NT2/D1 (cell line): ENCODE measurements at regions not wholly inside any gene's neighbourhood (a gene's known extent, or its start where the extent isn't known, plus 50 kb on each side); places are given as distances from the start of the nearest gene placed in this dataset.
"Not testable (repeated sequence)": the region's sequence is repeated elsewhere in the genome, so short reads cannot be mapped to it uniquely, and the experiment has no call there.

ENCODE experiments used
- YY1 ChIP-seq: IDR thresholded peaks from 2 replicates; pipeline ENCODE4 v1.6.1; 2011; ENCODE audit not compliant: insufficient read length, insufficient read depth
- ZNF274 ChIP-seq: IDR thresholded peaks from 2 replicates; pipeline ENCODE4 v1.6.1; 2011; ENCODE audit warnings: mild to moderate bottlenecking, low read depth, low read length

- TF ChIP-seq YY1, ZNF274: not testable (repeated sequence)
Observed at GRCh38 chr1:196031387-196031786, 576.9 kb downstream of the KCNT2 start.
